PC-9 (cell line): ENCODE measurements at regions not wholly inside any gene's neighbourhood (a gene's known extent, or its start where the extent isn't known, plus 50 kb on each side); places are given as distances from the start of the nearest gene placed in this dataset.

Experiments used
- BruUV-seq: library from RNA; stranded (reverse); fragments of 400-500 nt; replicated peaks from 2 replicates; lab custom pipeline; 2021; lab: Mats Ljungman, UMichigan
- CTCF ChIA-PET: fragments of 300-600 bp; sonication (Branson Sonifier 250); formaldehyde crosslinking; loops from one replicate; lab custom pipeline; 2022; ENCODE audit warnings: antibody characterized with exemption; lab: Charles Lee
- POLR2A ChIA-PET: fragments of 300-600 bp; sonication (Branson Sonifier 250); formaldehyde crosslinking; loops from one replicate; lab custom pipeline; 2022; ENCODE audit warnings: antibody characterized with exemption; ENCODE audit not compliant: unreplicated experiment; lab: Charles Lee
- DNase-seq, 2 experiments: peaks; one replicate each; pipeline versions ENCODE4 v3.0.0 to v3.0.0-alpha.2; 2015 to 2022; ENCODE audit warnings: mixed read lengths in 1 of 2
- H2AFZ ChIP-seq: fragments of 200-600 bp; sonication (generic); 2 replicates; pipeline ENCODE4 v1.8.1; 2017; ENCODE audit warnings: antibody characterized with exemption
- H3F3A ChIP-seq: fragments of 200-600 bp; sonication (generic); 2 replicates; pipeline ENCODE4 v1.8.1; 2017; ENCODE audit warnings: antibody characterized with exemption, mild to moderate bottlenecking, low read depth; ENCODE audit not compliant: insufficient read depth
- H3K27ac ChIP-seq: fragments of 200-600 bp; sonication (generic); 2 replicates; pipeline ENCODE4 v1.6.1; 2016; ENCODE audit warnings: mixed run types
- H3K27me3 ChIP-seq: fragments of 200-600 bp; sonication (generic); 2 replicates; pipeline ENCODE4 v1.6.1; 2016; ENCODE audit warnings: low read depth, mixed run types; ENCODE audit not compliant: insufficient read depth
- H3K36me3 ChIP-seq: fragments of 200-600 bp; sonication (generic); 2 replicates; pipeline ENCODE4 v1.6.1; 2016; ENCODE audit warnings: low read depth, mixed run types
- H3K4me1 ChIP-seq: fragments of 200-600 bp; sonication (generic); replicated peaks from 2 replicates; pipeline ENCODE4 v1.6.1; 2016; ENCODE audit warnings: mixed run types; ENCODE audit not compliant: insufficient read depth
- H3K4me2 ChIP-seq: fragments of 200-600 bp; sonication (generic); 2 replicates; pipeline ENCODE4 v1.6.1; 2017; ENCODE audit warnings: mixed run types
- H3K4me3 ChIP-seq: fragments of 200-600 bp; sonication (generic); 2 replicates; pipeline ENCODE4 v1.6.1; 2016; ENCODE audit warnings: mixed run types
- H3K79me2 ChIP-seq: fragments of 200-600 bp; sonication (generic); 2 replicates; pipeline ENCODE4 v1.6.1; 2017; ENCODE audit warnings: low read depth, mixed run types
- H3K9me2 ChIP-seq: fragments of 200-600 bp; sonication (generic); 2 replicates; pipeline ENCODE4 v1.8.1; 2017; ENCODE audit warnings: mild to moderate bottlenecking; ENCODE audit not compliant: insufficient read depth
- H3K9me3 ChIP-seq: fragments of 200-600 bp; sonication (generic); 2 replicates; pipeline ENCODE4 v1.8.1; 2016; ENCODE audit warnings: low read depth; ENCODE audit not compliant: insufficient read depth
- H4K20me1 ChIP-seq: fragments of 200-600 bp; sonication (generic); 2 replicates; pipeline ENCODE4 v1.8.1; 2017; ENCODE audit not compliant: insufficient read depth
- CTCF ChIP-seq: fragments of 200-600 bp; sonication (generic); conservative IDR thresholded peaks from 2 replicates; pipeline ENCODE4 v1.6.1; 2017; ENCODE audit warnings: mixed run types, antibody characterized with exemption, mild to moderate bottlenecking, moderate library complexity
- EZH2 ChIP-seq: fragments of 200-600 bp; sonication (generic); IDR thresholded peaks from 2 replicates; pipeline ENCODE4 v1.8.0; 2017; ENCODE audit warnings: antibody characterized with exemption, low read depth
- intact Hi-C: fragments of 100-400 bp; cut with micrococcal nuclease; formaldehyde crosslinking; loops from one replicate; pipeline ENCODE4 v1.10.0; 2022; ENCODE audit not compliant: unreplicated experiment

- no peak for DNase-seq
- ChIA-PET POLR2A (no interaction called here), CTCF (no interaction called here)
- TF ChIP-seq EZH2 (no peak), CTCF (no peak)
- H2AFZ ChIP-seq: no peak overlapping the region
- no peaks in the 10 kb centered on the region for H3F3A ChIP-seq
- H3K9me2 ChIP-seq: no peaks in the 10 kb centered on the region
- H3K36me3 ChIP-seq: no peaks in the 10 kb centered on the region
- BruUV-seq: no TSS peak
- H3K27me3 ChIP-seq: no peaks in the 10 kb centered on the region
- H3K4me2 ChIP-seq: no peak overlapping the region
- H3K79me2 ChIP-seq: no peaks in the 10 kb centered on the region
- H3K4me1 ChIP-seq: no peaks in the 10 kb centered on the region
- H3K9me3 ChIP-seq: no peaks in the 10 kb centered on the region
- intact Hi-C loops: no loop called here
- H3K4me3 ChIP-seq: no peak overlapping the region
- H4K20me1 ChIP-seq: no peaks in the 10 kb centered on the region
- no peak overlapping the region for H3K27ac ChIP-seq
Observed at GRCh38 chr12:24605466-24605865, 343.4 kb downstream of the BCAT1 start.

- POLR2A ChIA-PET: no interaction called here
- no peaks in the 10 kb centered on the region for H3K36me3 ChIP-seq
- CTCF ChIA-PET: no interaction called here
- H3K4me1 ChIP-seq: no peaks in the 10 kb centered on the region
- H3K27me3 ChIP-seq: no peaks in the 10 kb centered on the region
- H4K20me1 ChIP-seq: no peaks in the 10 kb centered on the region
- H3K4me3 ChIP-seq: no peak overlapping the region
- H3K4me2 ChIP-seq: no peak overlapping the region
- intact Hi-C loops: no loop called here
- H3K9me3 ChIP-seq: no peaks in the 10 kb centered on the region
- H3K79me2 ChIP-seq: no peaks in the 10 kb centered on the region
- no peaks in the 10 kb centered on the region for H3F3A ChIP-seq
- H3K9me2 ChIP-seq: no peaks in the 10 kb centered on the region
- DNase-seq: no peak
- H3K27ac ChIP-seq: no peak overlapping the region
- no peak overlapping the region for H2AFZ ChIP-seq
- no TSS peak for BruUV-seq
- TF ChIP-seq CTCF: no peak
- TF ChIP-seq EZH2: no peak
Observed at GRCh38 chr12:24603371-24603770, 345.5 kb downstream of the BCAT1 start.

- H3K9me3 ChIP-seq: no peaks in the 10 kb centered on the region
- no peaks in the 10 kb centered on the region for H4K20me1 ChIP-seq
- H3K4me3 ChIP-seq: no peak overlapping the region
- DNase-seq: no peak
- no TSS peak for BruUV-seq
- H3F3A ChIP-seq: no peaks in the 10 kb centered on the region
- TF ChIP-seq CTCF (no peak), EZH2 (no peak)
- H3K4me1 ChIP-seq: no peaks in the 10 kb centered on the region
- H3K27me3 ChIP-seq: no peaks in the 10 kb centered on the region
- H3K4me2 ChIP-seq: no peak overlapping the region
- H2AFZ ChIP-seq: no peak overlapping the region
- no peak overlapping the region for H3K27ac ChIP-seq
- no peaks in the 10 kb centered on the region for H3K9me2 ChIP-seq
- H3K36me3 ChIP-seq: no peaks in the 10 kb centered on the region
- intact Hi-C loops: no loop called here
- CTCF ChIA-PET: no interaction called here
- H3K79me2 ChIP-seq: no peaks in the 10 kb centered on the region
- POLR2A ChIA-PET: no interaction called here
Observed at GRCh38 chr12:24600996-24601395, 347.9 kb downstream of the BCAT1 start.
